NCI-H526 (cell line): ENCODE measurements at regions not wholly inside any gene's neighbourhood (a gene's known extent, or its start where the extent isn't known, plus 50 kb on each side); places are given as distances from the start of the nearest gene placed in this dataset.

Experiments
- DNase-seq, 2 experiments: peaks; one replicate each; lab custom pipeline; 2025; lab: John Stamatoyannopoulos, UW

DNA sequence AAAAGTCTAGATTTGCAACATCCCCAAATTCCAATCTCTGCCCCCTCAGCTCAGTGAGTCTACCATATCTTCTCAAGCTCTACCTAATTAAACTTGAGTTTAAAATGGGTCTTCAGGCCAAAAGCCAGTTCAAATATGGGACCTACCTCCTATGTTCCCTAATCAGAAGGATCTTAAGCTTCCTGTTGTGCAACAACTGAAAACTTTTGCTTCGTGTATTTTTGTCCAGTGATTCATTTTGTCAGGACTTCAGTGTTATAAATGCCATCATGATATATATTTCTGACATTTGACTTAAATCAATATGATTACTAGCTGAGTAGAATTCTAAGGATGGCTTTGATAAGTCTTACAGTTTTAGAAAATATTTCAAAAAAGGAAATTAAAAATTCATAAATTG, 622.6 kb upstream of the PTCHD4 start:
- no peak for DNase-seq

DNA sequence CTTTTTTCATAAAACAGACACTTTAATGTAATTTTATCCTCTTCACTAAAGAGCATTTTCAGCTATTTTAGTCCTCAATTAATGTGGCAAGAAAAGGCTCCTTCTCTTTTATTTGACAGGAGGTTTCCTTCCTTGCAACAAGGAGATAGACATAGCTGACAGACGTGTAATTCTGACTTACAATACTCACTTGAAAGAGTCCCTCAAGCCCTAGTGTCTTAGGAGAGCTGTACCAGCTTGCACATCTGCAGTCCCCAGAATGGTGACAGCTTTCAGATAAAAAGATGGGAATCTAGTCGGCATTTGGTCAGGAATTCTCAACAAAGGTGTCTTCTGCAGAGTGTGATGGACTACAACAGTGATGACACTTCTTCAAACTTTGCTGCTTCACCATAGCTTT, 603.7 kb upstream of the PTCHD4 start:
- DNase-seq, result no peak

DNA sequence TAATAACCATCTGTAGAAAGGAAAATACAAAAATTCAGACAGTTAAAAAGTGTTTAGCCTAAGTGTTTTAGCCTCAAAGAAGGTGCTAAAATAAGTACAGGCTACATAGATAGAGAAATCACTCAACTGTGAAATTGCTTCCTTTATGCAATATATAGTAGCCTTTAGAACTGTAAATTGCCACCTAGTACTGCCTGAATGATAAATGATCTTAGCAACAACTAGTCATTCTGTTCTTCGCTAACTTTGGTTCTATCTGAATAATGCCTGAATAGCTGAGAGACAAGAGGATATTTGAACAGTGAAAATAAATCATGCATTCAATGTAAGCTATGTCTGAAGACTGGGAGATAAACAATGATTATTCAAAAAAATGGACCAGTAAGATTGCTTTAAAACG, 603.3 kb upstream of the PTCHD4 start:
- no peak for DNase-seq

DNA sequence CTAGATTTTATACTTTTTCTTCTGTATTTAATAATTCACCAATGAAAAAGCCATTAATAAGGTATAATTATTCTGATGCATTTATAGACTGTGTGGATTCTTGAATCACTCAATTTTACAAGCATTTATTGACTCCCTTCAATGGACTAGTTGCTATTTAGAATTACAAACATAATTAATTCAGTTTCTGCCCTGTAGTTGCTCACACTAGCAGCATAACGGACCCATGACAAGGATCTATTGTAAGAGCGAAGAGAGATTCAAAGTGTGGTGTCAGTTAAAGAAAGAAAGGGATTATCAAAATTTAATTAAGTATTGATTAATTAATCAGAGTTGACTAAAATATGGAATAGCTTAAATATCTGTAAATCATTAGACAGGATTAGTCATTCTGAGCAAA, 602.6 kb upstream of the PTCHD4 start:
- DNase-seq, result no peak

DNA sequence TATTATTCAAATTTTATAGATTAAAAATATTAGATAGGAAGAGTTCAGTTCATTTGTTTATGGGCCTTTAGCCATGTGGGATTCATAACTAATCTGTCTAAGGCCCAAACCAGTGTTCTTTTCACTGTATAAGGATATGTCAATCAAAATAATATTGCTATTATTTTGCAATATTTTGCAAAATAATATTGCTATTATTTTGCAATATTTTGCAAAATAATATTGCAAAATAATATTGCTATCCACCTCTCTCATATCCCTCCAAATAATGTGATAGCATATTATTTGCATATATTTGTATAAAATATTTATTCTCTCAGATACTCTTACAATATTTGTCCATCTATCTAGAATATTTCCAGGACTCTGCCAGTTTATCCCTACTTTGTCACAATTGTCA, 595.3 kb upstream of the PTCHD4 start:
- DNase-seq, result no peak

DNA sequence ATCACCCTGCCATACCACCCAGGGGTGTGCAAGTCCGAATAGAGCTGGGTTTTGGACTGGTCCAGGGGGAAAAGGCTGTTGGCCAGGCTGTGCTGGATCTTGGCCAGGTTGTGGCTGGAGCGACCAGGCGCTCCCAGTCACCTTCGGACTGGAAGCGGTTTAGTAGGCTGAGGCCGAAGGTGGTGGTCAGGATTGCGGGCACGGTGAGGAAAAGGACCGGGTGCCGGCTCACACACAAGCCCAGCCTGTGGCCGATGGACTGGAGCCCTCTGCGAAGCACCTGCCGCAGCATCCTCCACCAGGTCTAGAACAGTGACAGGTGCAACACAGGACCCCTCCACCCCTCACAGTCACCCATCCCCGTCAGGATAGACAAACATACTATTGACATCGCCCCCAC, 590.6 kb upstream of the PTCHD4 start:
- no peak for DNase-seq

DNA sequence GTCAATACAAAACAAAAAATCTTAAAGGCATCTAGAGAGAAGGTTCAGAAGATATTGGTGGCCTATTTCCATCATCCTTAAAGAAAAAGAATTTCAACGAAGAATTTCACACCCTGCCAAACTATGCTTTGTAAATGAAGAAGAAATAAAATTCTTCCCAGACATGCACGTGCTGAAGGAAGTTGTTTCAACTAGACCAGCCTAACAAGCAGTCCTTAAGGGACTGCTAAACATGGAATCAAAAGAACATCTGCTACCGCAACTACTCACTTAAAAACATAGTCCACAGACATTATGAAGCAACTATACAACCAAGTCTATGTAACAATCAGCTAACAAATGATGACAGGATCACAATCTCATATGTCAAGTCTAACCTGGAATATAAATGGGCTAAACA, 584.9 kb upstream of the PTCHD4 start:
- DNase-seq, result no peak

DNA sequence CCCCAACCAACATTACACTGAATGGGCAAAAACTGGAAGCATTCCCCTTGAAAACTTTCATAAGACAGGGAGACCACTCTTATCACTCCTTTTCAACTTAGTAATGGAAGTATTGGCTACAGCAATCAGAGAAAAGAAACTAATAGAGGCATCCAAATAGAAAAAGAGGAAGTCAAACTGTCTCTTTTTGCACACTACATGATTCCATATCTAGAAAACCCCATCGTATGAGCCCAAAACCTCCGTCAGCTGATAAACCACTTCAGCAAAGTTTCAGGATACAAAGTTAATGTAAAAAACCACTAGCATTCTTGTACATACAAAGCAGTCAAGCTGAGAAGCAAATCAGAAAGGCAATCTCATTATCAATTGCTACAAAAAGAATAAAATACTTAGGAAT, 580.4 kb upstream of the PTCHD4 start:
- DNase-seq, result no peak

DNA sequence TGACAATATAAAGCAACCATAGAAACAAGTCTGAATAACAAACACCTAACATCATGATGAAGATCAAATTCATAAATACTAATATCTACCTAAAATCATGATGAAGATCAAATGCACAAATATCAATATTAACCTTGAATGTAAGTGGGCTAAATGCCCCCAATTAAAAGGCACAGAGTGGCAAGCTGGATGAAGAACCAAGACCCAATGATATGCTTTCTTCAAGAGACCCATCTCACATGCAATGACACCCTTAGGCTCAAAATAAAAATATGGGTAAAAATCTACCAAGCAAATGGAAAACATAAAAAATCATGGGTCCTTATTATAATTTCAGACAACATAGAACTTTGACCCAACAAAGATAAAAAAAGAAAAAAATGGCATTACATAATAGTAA, 578.5 kb upstream of the PTCHD4 start:
- DNase-seq, result no peak

DNA sequence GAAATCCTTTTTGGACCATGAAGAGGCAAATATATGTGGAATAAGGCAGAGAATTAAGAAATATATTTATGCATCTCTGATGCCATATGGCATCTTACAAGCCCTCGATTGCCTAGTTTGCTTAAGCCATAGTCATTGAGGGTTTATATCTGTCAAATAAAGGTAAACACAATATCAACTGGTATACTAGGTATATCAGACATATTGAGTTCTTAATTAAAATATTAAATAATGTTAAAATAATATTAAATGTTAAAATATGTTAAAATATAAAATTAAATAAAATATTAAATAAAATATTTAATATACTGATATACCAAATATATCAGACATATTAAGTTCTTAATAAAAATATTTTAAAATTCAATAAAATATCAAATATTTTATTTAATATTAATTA, 567.4 kb upstream of the PTCHD4 start:
- no peak for DNase-seq

DNA sequence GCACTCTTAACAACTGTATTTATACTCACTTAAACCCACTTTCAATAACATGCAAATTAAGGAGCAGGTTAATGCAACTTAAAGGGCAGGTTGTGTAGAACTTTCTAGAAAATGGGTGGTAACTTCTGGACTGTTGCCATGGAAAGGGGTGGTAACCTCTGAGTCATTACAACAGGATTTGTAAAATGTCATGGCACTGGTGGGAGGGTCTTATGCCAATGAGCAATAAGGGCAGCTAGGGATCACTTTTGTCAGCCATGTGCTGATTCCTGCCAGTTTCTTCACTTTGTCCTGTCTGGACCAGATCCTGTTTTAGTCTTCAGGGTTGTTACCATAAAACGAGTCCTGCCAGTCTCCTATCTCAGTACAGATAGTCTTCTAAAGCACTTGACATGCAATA, 560.5 kb upstream of the PTCHD4 start:
- no peak for DNase-seq

DNA sequence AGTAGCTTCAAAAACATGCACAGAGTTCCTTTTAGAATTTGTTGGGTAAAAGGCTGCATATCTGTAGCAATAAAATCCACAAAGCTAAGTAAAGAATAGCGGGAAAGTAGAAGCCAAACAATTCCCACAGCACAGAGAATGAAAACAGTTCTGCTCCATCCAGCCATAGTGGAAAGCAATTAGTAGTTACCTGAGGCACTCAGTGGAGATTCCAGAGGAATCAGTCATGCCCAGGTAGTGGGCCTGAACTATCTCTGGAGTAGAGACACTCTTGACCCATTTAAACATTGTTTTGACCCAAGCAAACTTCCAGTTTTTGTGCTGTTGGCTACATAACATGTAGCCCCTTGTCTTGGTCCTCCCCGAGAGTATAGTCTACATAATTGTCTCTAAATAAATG, 559.5 kb upstream of the PTCHD4 start:
- DNase-seq, result no peak

DNA sequence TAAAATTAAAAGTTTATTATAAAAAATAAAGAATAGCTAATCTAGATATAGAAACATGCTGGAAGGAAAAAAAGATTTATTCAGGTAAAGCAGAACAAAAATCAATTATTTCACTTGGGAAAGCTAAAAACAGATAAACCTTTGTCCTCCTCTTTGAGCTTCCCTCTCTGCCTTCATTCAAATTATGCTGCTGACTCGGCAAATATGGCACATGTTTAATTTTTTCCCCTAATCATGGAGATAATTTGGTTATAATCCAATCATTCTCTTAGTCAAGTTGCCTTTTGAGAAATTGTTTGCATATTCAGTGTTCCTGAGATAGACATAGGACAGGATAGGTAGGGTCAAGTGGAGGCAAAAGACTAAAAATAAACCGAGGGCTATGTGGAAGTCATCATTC, 556.8 kb upstream of the PTCHD4 start:
- peak; percentile 13 to 39 for DNase-seq

DNA sequence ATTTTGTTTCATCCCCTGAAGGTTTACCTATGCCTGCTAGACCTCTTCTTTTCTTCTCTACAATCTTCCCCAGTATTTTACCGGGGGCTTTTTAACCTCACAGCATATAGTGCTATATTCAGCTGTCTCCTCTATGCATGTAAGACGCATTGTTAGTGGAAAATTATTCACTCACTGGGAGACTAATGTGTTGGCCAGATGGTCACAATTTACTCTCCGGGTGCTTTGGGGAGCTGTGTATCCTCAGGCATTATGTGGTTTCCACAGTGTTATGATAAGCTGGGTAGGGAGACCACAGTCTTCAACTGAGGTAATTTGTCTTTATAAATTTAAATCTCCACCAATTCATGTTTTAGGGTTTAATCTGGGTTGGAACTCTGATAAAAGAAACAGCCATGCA, 553.8 kb upstream of the PTCHD4 start:
- DNase-seq, result no peak

DNA sequence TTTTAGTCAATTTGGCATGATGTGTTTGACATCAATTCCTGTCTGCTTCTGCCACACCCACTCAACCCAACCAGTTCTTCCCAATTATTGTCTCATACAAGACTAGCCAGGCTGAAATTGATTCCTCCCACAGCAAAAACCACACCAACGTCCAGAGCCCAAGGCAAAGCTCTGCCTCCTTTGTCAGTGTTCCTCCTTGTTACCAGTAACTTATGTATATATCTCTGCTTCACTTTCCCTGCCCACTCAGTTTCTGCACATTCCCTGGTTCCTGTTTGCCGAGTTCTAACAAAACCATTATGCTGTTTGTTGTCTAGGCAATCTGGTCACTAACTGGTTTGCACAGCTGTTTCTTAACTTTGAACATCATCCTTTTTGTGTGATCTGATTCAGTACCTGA, 547.9 kb upstream of the PTCHD4 start:
- no peak for DNase-seq

DNA sequence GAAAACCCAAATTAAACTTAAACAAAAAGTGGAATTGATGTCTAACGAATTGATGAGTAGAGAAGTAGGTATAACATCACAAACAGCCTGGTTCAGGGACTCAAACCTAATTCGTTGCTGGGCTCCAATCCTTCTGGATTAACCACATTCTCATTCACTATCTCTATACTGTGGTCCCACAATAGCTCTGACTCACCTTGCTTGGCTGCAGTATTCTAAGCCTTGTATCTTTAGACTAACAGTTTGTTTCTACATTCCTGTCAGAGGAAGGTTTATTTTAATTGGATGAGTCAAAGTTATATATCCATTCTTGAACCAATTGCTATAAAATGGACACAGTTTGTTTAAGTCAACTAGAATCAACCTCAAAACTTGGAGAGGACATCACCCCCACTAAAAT, 530.5 kb upstream of the PTCHD4 start:
- DNase-seq, result no peak

DNA sequence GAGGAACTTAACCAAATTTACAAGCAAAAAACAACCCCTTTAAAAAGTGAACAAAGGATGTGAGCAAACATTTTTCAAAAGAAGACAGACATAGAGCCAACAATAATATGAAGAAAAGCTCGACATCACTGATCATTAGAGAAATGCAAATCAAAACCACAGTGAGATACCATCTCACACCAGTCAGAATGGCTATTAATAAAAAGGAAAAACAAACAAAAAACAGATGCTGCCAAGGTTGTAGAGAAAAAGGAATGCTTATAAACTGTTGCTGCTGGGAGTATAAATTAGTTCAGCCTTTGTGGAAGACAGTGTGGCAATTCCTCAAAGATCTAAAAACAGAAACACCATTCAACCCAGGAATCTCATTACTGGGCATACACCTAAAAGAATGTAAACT, 527.8 kb upstream of the PTCHD4 start:
- peak; percentile 62 to 83 for DNase-seq

DNA sequence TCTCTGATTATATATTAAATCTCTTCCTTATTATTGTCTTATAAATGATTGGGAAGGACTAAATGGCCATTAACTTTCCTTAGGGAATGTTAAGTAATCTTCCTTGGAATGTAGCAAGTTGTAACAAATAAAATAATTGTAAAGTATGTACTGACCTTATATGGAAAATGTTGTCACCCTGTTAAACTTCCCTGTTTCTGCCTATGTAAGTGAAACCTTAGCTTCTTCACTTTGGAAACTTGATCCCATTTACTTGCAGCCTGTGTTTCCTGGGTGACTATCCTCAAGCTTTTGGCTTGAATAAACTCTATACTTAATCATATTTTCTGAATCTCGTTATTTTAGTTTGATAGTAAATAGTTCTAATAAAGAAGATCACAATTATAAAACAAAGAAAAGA, 519.5 kb upstream of the PTCHD4 start:
- DNase-seq, result no peak

DNA sequence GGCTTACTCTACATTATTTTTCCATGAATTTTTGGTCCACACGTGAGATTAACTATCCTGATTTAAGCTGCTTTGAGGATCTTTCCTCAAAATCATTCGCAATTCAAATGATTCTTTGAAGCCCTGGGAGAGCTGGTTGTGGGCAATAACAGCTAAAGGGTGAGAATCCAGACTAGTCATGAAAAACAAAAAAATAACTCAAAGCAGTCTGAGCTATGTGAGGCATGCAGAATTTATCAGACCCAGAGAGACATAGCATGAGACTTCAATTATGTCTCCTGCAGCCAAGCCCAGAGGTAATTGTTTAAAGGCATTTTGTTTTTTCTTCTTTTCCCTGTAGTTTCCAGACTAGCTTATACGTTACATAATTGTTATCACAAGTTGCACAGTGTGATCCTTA, 517.3 kb upstream of the PTCHD4 start:
- no peak for DNase-seq

DNA sequence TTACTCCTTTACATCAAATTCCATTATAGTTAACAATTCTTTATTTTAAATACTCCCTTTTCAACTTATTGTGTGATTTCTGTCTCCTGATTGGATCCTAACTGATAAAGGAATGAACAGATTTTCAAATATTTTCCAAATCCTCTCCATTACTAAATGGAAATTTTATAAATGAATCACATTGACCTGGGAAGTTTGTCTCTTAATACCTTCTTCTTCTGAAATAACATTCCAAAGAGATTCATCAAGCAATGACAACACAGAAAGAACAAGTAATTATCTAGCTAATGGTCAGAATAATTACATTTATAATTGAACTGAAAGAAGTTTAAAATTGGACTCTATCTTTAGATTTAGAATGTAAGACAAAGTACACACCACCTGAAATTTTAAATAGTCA, 515.4 kb upstream of the PTCHD4 start:
- DNase-seq, result no peak

DNA sequence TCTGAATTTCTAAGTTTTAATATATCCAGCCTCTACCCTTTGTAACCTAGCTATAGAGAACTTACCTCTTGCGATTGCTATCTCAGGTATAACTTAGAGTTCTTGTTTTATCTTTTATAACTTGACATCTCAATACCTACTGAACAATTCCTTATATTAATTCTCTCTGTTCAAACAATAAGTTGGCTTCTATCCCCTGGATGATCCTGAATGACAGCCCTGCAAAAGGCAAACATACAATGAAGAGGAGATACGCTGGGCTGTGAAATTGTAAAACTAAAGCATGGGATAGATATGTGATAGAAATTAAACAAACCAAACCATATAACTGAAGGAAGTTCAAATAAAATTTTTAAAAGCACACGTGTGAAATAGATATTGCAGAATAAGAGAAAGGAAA, 513.6 kb upstream of the PTCHD4 start:
- DNase-seq, result no peak

DNA sequence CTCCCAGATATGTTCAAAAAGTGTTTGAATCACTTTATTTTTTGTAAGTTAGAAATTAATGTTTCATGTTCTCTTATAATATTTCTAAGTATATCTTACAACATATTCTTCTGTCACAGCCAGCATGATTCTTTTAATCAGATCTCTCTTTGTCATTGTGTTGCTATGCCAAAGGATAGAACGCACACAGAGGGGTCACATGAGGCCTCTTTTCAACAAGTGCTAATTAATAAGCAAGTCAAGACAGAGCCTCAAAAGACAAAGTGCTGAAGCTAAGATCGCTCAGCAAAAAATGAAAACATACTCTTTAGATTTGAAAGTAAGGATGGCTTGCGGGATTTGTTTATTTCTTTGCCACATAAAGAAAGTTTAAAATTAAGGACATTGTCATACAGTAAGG, 508.8 kb upstream of the PTCHD4 start:
- DNase-seq, result no peak

DNA sequence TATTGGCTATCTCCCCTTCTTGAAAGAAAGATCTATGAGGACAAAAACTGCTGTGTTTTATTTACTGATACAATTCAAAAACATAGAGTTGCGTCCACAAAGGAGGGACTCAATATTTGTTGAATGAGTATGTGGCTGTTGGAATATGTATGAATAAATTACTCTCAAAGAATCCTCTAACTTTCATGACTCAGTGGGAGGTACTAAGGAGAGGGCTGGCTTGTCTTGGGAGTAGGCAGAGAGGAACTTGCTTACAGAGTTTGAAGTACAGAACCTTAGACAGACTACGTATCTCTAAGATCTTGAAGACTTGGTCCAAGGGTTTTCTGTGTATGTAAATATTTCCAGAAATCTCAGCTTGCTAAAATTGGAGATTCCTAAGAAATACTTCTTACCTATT, 504.0 kb upstream of the PTCHD4 start:
- no peak for DNase-seq

DNA sequence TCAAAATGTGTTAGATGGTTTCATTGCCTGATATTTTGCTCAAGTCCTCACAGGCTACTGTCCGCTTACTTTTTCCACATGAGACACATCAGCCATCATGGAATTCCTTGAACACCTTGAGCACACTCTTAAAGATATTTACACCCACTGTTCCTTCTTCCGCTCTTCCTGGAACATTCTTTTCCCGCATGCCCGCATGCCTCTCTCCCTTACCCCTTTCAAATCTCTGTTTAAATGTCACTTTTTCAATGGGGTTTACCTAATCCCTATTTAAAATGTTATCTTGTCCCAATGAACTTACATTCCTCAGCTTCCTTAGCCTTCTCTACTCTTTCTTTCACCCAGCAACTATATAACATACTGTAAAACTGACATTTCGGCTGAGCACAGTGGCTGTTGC, 503.3 kb upstream of the PTCHD4 start:
- DNase-seq, result no peak

DNA sequence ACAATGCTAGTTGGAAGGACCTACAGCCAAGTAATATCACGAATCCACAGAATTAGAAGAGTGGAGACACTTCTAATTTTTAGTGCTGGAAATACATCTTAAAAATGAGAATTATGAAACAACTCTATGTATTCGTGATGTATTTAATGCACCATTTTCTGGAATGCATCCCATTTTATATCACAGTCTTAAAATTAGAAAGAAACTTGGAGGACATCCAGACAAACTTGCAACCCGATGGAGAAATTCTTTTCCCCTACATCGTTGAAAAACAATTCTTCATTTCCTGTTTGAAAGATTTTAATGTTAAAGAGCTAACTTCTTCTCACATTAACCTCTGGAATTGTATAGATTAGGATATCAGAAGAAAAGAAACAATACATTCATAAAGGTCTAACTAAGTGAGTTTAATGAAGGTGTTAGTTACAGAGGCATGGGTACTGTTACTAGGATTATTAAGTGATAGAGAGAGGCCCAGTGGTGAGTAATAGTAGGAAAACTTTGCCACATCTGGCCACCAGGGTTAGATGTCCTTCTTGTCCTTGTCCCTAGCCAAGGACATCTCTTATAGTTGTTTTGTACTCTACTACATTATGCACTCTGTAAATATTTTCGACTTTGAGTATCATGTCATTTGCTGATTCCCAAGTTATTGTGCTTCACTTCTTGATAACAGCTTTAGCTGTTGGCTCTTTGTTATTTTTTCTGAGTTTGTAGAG, 502.4 kb upstream of the PTCHD4 start:
- no peak for DNase-seq
